ENCODE measurements at regions not wholly inside any gene's neighbourhood (a gene's known extent, or its start where the extent isn't known, plus 50 kb on each side); places are given as distances from the start of the nearest gene placed in this dataset.

DNA sequence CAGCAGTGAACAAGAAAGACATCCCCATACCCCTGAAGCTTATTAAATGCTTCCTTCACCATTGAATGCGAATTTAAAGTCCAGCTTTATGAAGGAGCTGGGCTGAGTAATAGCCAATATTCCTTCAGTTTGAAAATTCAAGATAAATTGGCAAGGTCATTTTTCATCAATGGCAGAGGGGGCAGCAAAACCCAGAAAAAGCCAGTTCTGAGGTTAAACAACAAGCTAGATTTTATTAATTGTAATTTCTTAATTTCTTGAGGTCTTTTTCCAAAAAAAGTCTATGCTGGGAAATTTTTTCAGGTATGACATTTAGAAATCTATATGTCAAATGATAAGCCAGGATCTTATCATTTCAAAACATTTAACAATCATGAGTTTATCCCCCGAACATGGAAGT lies 808.9 kb downstream of the RPA4 start:
- H3K4me3 ChIP-seq (replicated peaks in 1 of 2; ENCODE audit: low read depth in 1 of 2, low read length in 2 of 2), result no peak overlapping the region

DNA sequence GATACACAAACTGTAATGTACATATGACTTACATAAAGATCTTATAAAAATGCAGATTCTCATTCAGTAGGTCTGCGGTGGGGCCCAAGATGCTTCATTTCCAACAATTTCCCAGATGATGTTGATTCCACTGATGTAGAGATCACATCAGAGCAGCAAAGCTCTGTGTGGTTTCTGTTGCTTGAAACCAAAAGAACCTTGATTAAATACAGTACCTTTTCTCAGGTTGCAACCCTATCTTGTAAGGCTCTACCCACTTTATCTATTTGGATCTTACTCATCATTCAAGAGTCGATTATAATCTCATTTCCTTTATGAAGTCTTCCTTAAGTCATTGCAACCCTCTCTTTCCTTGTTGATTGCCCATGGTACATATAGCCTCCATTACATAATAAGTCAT lies 816.8 kb downstream of the RPA4 start:
- H3K27me3 ChIP-seq (ENCODE audit: insufficient read depth, low read length), result no peaks in the 10 kb centered on the region
- H3K4me1 ChIP-seq (ENCODE audit: control insufficient read depth in 1 of 2, insufficient read depth in 2 of 2, low read length in 2 of 2), result no peaks in the 10 kb centered on the region
- intact Hi-C loops (cut with micrococcal nuclease), result no loop called here
- ChIA-PET RAD21 (ENCODE audit: low non-redundant PET in 1 of 2, low total read pairs in 2 of 2, uncharacterized antibody in 2 of 2, unreplicated experiment in 2 of 2) (no interaction called here), CTCF (no interaction called here), POLR2A (no interaction called here)
- no peak overlapping the region for H3K9ac ChIP-seq (ENCODE audit: low read length)
- no peak overlapping the region for H3K27ac ChIP-seq (ENCODE audit: low read depth, low read length)
- no peaks in the 10 kb centered on the region for H3K9me3 ChIP-seq (ENCODE audit: control insufficient read depth in 1 of 2, insufficient read depth in 1 of 2, low read depth in 1 of 2, low read length in 2 of 2)
- no peak overlapping the region for H2AFZ ChIP-seq (ENCODE audit: low read depth, low read length, poor library complexity, severe bottlenecking)
- no peak overlapping the region for H3K4me3 ChIP-seq (replicated peaks in 1 of 2; ENCODE audit: low read depth in 1 of 2, low read length in 2 of 2)
- no peaks in the 10 kb centered on the region for H3K36me3 ChIP-seq (ENCODE audit: control insufficient read depth in 1 of 2, insufficient read depth in 2 of 2, low read length in 2 of 2)
- DNase-seq (ENCODE audit: low read depth, low spot score) (no peak), ATAC-seq (no peak)
- no peaks in the 10 kb centered on the region for H3K79me2 ChIP-seq (ENCODE audit: insufficient read depth, low read length)
- H3K4me2 ChIP-seq (ENCODE audit: low read length), result no peak overlapping the region
- no peaks in the 10 kb centered on the region for H3K9me2 ChIP-seq (ENCODE audit: insufficient read depth)
- H4K20me1 ChIP-seq (ENCODE audit: insufficient read depth), result no peaks in the 10 kb centered on the region
- no TSS peak for BruUV-seq (replicated peaks)
- no peak for TF ChIP-seq ZNF274 (IDR thresholded peaks at IDR 0.05; ENCODE audit: low read depth, low read length)
- TF ChIP-seq SP1 (IDR thresholded peaks at IDR 0.05; ENCODE audit: low read depth), result no peak
- TF ChIP-seq POLR2AphosphoS5 (IDR thresholded peaks at IDR 0.05; ENCODE audit: low read depth, low read length), result no peak
- no peak for TF ChIP-seq ZBTB33 (IDR thresholded peaks at IDR 0.05; ENCODE audit: extremely low read depth, insufficient replicate concordance, low read length)
- TF ChIP-seq JUND (IDR thresholded peaks at IDR 0.05), result no peak
- TF ChIP-seq FOSL1 (IDR thresholded peaks at IDR 0.05; ENCODE audit: low read depth), result no peak
- TF ChIP-seq EZH2 (IDR thresholded peaks at IDR 0.05), result no peak
- no peak for TF ChIP-seq EZH2phosphoT487 (IDR thresholded peaks at IDR 0.05; ENCODE audit: borderline replicate concordance)
- TF ChIP-seq CTCF (IDR thresholded peaks at IDR 0.05 in 2 of 3, conservative IDR thresholded peaks at IDR 0.05 in 1 of 3; ENCODE audit: borderline replicate concordance in 1 of 3, insufficient read depth in 1 of 3, low read depth in 2 of 3, low read length in 2 of 3), result no peak
- TF ChIP-seq SRF (IDR thresholded peaks at IDR 0.05; ENCODE audit: low read depth), result no peak
- TF ChIP-seq, protein P1, sequence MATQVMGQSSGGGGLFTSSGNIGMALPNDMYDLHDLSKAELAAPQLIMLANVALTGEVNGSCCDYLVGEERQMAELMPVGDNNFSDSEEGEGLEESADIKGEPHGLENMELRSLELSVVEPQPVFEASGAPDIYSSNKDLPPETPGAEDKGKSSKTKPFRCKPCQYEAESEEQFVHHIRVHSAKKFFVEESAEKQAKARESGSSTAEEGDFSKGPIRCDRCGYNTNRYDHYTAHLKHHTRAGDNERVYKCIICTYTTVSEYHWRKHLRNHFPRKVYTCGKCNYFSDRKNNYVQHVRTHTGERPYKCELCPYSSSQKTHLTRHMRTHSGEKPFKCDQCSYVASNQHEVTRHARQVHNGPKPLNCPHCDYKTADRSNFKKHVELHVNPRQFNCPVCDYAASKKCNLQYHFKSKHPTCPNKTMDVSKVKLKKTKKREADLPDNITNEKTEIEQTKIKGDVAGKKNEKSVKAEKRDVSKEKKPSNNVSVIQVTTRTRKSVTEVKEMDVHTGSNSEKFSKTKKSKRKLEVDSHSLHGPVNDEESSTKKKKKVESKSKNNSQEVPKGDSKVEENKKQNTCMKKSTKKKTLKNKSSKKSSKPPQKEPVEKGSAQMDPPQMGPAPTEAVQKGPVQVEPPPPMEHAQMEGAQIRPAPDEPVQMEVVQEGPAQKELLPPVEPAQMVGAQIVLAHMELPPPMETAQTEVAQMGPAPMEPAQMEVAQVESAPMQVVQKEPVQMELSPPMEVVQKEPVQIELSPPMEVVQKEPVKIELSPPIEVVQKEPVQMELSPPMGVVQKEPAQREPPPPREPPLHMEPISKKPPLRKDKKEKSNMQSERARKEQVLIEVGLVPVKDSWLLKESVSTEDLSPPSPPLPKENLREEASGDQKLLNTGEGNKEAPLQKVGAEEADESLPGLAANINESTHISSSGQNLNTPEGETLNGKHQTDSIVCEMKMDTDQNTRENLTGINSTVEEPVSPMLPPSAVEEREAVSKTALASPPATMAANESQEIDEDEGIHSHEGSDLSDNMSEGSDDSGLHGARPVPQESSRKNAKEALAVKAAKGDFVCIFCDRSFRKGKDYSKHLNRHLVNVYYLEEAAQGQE (IDR thresholded peaks at IDR 0.05; ENCODE audit: low read depth), result no peak
- TF ChIP-seq ZFX (IDR thresholded peaks at IDR 0.05), result no peak

More for the DNA sequence above, 808.9 kb downstream of the RPA4 start:
- no peak for DNase-seq (ENCODE audit: low read depth, low spot score)
- Histone ChIP-seq H2AFZ (ENCODE audit: low read depth, low read length, poor library complexity, severe bottlenecking) (no peak overlapping the region), H3K27ac (ENCODE audit: low read depth, low read length) (no peak overlapping the region), H3K27me3 (ENCODE audit: insufficient read depth, low read length) (no peaks in the 10 kb centered on the region), H3K79me2 (ENCODE audit: insufficient read depth, low read length) (no peaks in the 10 kb centered on the region), H3K4me1 (ENCODE audit: control insufficient read depth in 1 of 2, insufficient read depth in 2 of 2, low read length in 2 of 2) (no peaks in the 10 kb centered on the region), H4K20me1 (ENCODE audit: insufficient read depth) (no peaks in the 10 kb centered on the region), H3K9me2 (ENCODE audit: insufficient read depth) (no peaks in the 10 kb centered on the region), H3K9me3 (ENCODE audit: control insufficient read depth in 1 of 2, insufficient read depth in 1 of 2, low read depth in 1 of 2, low read length in 2 of 2) (no peaks in the 10 kb centered on the region), H3K4me2 (ENCODE audit: low read length) (no peak overlapping the region), H3K36me3 (ENCODE audit: control insufficient read depth in 1 of 2, insufficient read depth in 2 of 2, low read length in 2 of 2) (no peaks in the 10 kb centered on the region), H3K9ac (ENCODE audit: low read length) (no peak overlapping the region)
- ChIA-PET CTCF (no interaction called here), RAD21 (ENCODE audit: low non-redundant PET in 1 of 2, low total read pairs in 2 of 2, uncharacterized antibody in 2 of 2, unreplicated experiment in 2 of 2) (no interaction called here), POLR2A (no interaction called here)
- intact Hi-C loops (cut with micrococcal nuclease), result no loop called here
- BruUV-seq (replicated peaks), result no TSS peak
- no peak for TF ChIP-seq MAX (IDR thresholded peaks at IDR 0.05)
- TF ChIP-seq SP1 (IDR thresholded peaks at IDR 0.05; ENCODE audit: low read depth), result no peak
- ATAC-seq, result no peak

Data from HCT116 (cell line).